ENCODE measurements at regions not wholly inside any gene's neighbourhood (a gene's known extent, or its start where the extent isn't known, plus 50 kb on each side); places are given as distances from the start of the nearest gene placed in this dataset.
A peak's percentile ranks its signal among the peaks of the same experiment; 100 is the strongest.

DNA sequence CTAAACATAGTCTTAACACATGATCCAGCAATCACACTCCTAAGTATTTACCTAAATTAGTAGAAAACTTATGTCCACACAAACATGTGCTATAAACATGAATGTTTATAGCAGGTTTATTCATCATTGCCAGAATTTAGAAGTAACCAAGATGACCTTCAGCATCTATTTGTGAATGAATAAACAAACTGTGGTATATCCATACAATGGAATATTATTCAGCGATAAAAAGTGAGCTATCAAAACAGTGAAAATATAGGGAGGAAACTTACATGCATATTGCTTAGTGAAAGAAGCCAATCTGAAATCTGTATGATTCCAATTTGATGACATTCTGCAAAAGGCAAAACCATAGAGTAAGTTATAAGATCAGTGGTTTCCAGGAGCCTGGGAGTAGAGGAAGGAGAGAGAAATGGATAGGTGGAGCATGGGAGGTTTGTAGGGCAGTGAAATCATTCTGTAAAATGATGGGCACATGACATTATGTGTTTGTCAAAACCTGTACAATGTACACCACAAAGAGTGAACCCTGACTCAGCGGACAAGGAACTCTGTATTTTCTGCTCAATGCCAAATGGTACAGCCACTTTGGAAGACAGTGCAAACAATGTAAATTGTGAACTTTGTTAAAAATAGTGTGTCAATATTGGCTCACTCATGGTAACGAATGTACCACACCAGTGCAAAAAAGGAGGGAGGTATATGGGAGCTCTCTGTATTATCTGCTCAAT lies 61.9 kb upstream of the IGFBP2 start:
- Histone ChIP-seq H3K9me3 (replicated peaks in 1 of 2; ENCODE audit: control insufficient read depth in 1 of 2, insufficient read depth in 1 of 2, low read length in 2 of 2) (no peaks in the 10 kb centered on the region), H3K79me2 (ENCODE audit: insufficient read depth, low read length) (no peaks in the 10 kb centered on the region), H3K4me1 (ENCODE audit: control insufficient read depth in 1 of 2, insufficient read depth in 2 of 2, low read length in 2 of 2) (no peaks in the 10 kb centered on the region), H4K20me1 (ENCODE audit: insufficient read depth, low read length) (no peaks in the 10 kb centered on the region), H3K27me3 (ENCODE audit: control insufficient read depth in 2 of 2, insufficient read depth in 2 of 2, low read length in 2 of 2) (no peaks in the 10 kb centered on the region), H3K4me2 (replicated peaks; ENCODE audit: extremely low read depth, low read length, poor library complexity, severe bottlenecking) (no peak overlapping the region), H3K9ac (ENCODE audit: insufficient read depth, low read length, poor library complexity, severe bottlenecking) (no peak overlapping the region), H3K36me3 (replicated peaks in 1 of 2; ENCODE audit: control insufficient read depth in 1 of 2, insufficient read depth in 2 of 2, low read length in 2 of 2) (no peaks in the 10 kb centered on the region), H3K4me3 (replicated peaks in 1 of 3; ENCODE audit: low read depth in 2 of 3, low read length in 3 of 3) (no peak overlapping the region), H3K27ac (ENCODE audit: low read depth in 1 of 2, low read length in 2 of 2) (no peak overlapping the region), H2AFZ (ENCODE audit: insufficient read depth, low read depth, low read length, poor library complexity, severe bottlenecking) (no peak overlapping the region)
- Mint-ChIP-seq H3K4me3 (no peak overlapping the region), H3K9me3 (peaks cover 0 to 9% (median 3%) of the 10 kb centered on the region in 7 donors), H3K27me3 (ENCODE audit: low read depth in 3 of 3) (peaks cover 0 to 15% (median under 1%) of the 10 kb centered on the region in 3 donors), H3K36me3 (no peaks in the 10 kb centered on the region), H3K4me1 (no peaks in the 10 kb centered on the region), H3K27ac (no peak overlapping the region)
- TF ChIP-seq, protein P1, sequence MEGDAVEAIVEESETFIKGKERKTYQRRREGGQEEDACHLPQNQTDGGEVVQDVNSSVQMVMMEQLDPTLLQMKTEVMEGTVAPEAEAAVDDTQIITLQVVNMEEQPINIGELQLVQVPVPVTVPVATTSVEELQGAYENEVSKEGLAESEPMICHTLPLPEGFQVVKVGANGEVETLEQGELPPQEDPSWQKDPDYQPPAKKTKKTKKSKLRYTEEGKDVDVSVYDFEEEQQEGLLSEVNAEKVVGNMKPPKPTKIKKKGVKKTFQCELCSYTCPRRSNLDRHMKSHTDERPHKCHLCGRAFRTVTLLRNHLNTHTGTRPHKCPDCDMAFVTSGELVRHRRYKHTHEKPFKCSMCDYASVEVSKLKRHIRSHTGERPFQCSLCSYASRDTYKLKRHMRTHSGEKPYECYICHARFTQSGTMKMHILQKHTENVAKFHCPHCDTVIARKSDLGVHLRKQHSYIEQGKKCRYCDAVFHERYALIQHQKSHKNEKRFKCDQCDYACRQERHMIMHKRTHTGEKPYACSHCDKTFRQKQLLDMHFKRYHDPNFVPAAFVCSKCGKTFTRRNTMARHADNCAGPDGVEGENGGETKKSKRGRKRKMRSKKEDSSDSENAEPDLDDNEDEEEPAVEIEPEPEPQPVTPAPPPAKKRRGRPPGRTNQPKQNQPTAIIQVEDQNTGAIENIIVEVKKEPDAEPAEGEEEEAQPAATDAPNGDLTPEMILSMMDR (IDR thresholded peaks at IDR 0.05): no peak
- no peak for DNase-seq
- intact Hi-C loops (cut with micrococcal nuclease): no loop called here
- WGBS (ENCODE audit: insufficient coverage): no CpG with 5 or more reads among the region's 3 CpGs

DNA sequence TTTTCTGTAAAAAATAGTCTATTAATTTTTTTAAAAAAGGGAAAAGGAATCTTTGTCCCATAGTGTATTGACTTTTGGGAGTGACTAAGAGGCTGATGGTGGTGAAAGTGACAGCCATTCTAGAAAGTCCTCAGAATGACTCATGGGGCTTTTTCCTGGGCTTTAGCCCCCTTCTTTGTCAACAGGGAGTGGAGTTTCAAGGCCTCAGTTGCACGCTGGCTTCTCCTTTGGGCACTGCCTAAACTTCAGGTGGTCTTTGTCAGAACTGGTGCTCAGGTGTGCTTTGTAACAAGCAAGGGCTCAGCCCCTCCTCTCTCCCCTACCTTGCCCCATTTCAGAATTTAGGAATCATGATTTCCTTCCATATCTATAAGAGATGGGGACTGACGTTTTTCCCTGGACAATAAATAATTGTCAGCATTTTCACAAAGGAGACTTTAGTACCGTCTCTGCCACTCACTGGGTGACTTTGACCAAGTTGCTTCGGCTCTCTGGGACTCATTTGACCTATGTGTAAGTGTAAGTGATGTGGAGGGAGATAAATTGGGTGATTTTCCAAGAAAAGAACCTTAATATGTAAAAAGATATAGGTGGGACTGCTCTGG lies 61.2 kb upstream of the IGFBP2 start:
- WGBS (ENCODE audit: insufficient coverage): 88% methylated on average over 3 of the region's 4 CpGs
- no peaks in the 10 kb centered on the region for H4K20me1 ChIP-seq (ENCODE audit: insufficient read depth, low read length)
- H3K27ac Mint-ChIP-seq: no peak overlapping the region
- H3K9ac ChIP-seq (ENCODE audit: insufficient read depth, low read length, poor library complexity, severe bottlenecking): no peak overlapping the region
- H3K4me1 Mint-ChIP-seq: no peaks in the 10 kb centered on the region
- no peaks in the 10 kb centered on the region for H3K36me3 Mint-ChIP-seq
- TF ChIP-seq, protein P1 (IDR thresholded peaks at IDR 0.05): no peak
- no peaks in the 10 kb centered on the region for H3K27me3 ChIP-seq (ENCODE audit: control insufficient read depth in 2 of 2, insufficient read depth in 2 of 2, low read length in 2 of 2)
- H3K27me3 Mint-ChIP-seq (ENCODE audit: low read depth in 3 of 3): peaks cover 0 to 14% (median 0%) of the 10 kb centered on the region in 3 donors
- intact Hi-C loops (cut with micrococcal nuclease): no loop called here
- H2AFZ ChIP-seq (ENCODE audit: insufficient read depth, low read depth, low read length, poor library complexity, severe bottlenecking): no peak overlapping the region
- H3K9me3 Mint-ChIP-seq: peaks cover 0 to 8% (median 3%) of the 10 kb centered on the region in 7 donors
- DNase-seq: peak in 1 of 3 donors; percentile 9
- H3K36me3 ChIP-seq (replicated peaks in 1 of 2; ENCODE audit: control insufficient read depth in 1 of 2, insufficient read depth in 2 of 2, low read length in 2 of 2): no peaks in the 10 kb centered on the region
- no peak overlapping the region for H3K4me3 Mint-ChIP-seq
- H3K4me1 ChIP-seq (ENCODE audit: control insufficient read depth in 1 of 2, insufficient read depth in 2 of 2, low read length in 2 of 2): no peaks in the 10 kb centered on the region
- no peak overlapping the region for H3K4me2 ChIP-seq (replicated peaks; ENCODE audit: extremely low read depth, low read length, poor library complexity, severe bottlenecking)
- no peak overlapping the region for H3K4me3 ChIP-seq (replicated peaks in 1 of 3; ENCODE audit: low read depth in 2 of 3, low read length in 3 of 3)
- no peak overlapping the region for H3K27ac ChIP-seq (ENCODE audit: low read depth in 1 of 2, low read length in 2 of 2)
- H3K79me2 ChIP-seq (ENCODE audit: insufficient read depth, low read length): no peaks in the 10 kb centered on the region
- H3K9me3 ChIP-seq (replicated peaks in 1 of 2; ENCODE audit: control insufficient read depth in 1 of 2, insufficient read depth in 1 of 2, low read length in 2 of 2): no peaks in the 10 kb centered on the region

Data from CD14-positive monocyte (primary cell).